B cell (primary cell): ENCODE measurements at regions not wholly inside any gene's neighbourhood (a gene's known extent, or its start where the extent isn't known, plus 50 kb on each side); places are given as distances from the start of the nearest gene placed in this dataset.

Experiments
- CTCF ChIP-seq: fragments of 200-600 bp; IDR thresholded peaks from one replicate; pipeline ENCODE4 v1.8.0; 2022; ENCODE audit warnings: antibody characterized with exemption, mild to moderate bottlenecking
- EZH2 ChIP-seq: IDR thresholded peaks from 2 replicates; pipeline ENCODE4 v1.6.1; 2012; ENCODE audit warnings: borderline replicate concordance, low read depth, mild to moderate bottlenecking, moderate library complexity, low read length; ENCODE audit not compliant: insufficient read depth, poor library complexity, severe bottlenecking

DNA sequence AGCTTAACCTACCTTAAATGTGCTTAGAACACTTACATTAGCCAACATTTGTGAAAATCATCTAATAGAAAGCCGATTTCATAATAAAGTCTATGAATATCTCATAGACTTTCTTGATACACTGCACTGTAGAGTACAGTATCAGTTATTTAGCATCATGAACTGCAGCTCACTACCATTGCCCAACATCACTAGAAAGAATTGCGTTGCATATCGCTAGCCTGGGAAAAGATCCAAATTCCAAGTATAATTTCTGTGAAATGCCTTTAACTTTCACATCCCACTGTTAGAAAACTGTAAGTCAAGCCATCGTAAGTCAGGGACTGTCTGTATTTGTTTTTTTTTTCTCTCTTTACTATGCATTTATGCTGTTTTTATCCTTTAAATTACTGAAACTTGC lies 918.6 kb upstream of the PABPC4L start:
- no peak for TF ChIP-seq EZH2
- no peak for TF ChIP-seq CTCF
